GM12873 (cell line): ENCODE measurements at regions not wholly inside any gene's neighbourhood (a gene's known extent, or its start where the extent isn't known, plus 50 kb on each side); places are given as distances from the start of the nearest gene placed in this dataset.

ENCODE experiments used
- CTCF ChIP-seq: IDR thresholded peaks from 2 replicates; pipeline ENCODE4 v1.5.1; 2012; ENCODE audit warnings: low read depth, mild to moderate bottlenecking, moderate library complexity, low read length, control low read depth; ENCODE audit not compliant: insufficient read depth; ENCODE audit errors: missing control alignments

- no peak for TF ChIP-seq CTCF
Observed at GRCh38 chr4:138852681-138853080, 162.9 kb upstream of the NOCT start.

DNA sequence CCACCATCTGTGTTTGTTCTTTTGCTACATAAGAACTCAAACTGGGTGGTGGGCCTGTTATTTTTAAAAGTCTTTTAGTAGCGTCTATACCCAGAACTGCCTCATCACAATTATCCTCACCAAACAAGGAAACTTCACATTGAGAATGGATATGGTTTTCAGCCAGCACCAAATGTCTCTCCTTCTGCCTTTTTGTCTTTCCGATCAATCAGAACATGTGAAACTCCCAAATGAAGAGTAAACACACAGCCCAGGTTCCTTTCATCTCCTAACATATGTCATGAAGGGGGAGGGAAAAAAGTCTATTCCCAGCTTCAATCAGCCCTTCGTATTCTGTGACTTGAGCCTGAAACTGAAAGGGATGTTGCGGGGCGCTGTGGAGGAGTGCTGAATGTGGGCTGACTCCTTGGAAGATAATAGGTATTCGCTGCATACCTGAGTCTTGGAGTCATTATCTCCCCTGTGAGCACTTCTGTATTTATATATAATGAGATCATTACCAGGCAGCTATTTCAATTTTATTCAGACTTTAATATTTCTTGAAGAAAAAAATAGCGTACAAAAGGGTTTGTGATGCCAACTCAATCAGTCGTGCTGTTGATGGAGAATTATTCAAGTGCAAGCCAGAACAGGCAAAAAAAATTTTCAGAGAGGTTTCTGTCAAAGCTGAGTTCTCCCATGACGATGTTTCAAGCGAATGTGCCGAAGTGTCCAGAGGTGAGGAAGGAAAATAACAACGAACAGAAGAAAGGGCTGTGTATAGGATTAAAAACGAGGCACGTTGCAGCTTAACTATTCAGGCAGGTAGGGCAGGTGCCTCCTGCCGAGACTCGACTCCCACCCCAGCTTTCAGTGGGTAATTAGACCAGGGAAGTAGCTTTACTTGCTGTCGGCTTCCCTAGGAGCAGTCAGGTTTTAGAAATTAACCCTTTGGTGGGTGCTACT, 163.9 kb upstream of the NOCT start:
- no peak for TF ChIP-seq CTCF

- TF ChIP-seq CTCF, result no peak
Observed at GRCh38 chr4:138845664-138846063, 169.9 kb upstream of the NOCT start.

- TF ChIP-seq CTCF, result no peak
Observed at GRCh38 chr4:138845054-138845453, 170.5 kb upstream of the NOCT start.

- no peak for TF ChIP-seq CTCF
Observed at GRCh38 chr4:138843616-138844015, 172.0 kb upstream of the NOCT start.

- no peak for TF ChIP-seq CTCF
Observed at GRCh38 chr4:138841343-138841742, 174.2 kb upstream of the NOCT start.

DNA sequence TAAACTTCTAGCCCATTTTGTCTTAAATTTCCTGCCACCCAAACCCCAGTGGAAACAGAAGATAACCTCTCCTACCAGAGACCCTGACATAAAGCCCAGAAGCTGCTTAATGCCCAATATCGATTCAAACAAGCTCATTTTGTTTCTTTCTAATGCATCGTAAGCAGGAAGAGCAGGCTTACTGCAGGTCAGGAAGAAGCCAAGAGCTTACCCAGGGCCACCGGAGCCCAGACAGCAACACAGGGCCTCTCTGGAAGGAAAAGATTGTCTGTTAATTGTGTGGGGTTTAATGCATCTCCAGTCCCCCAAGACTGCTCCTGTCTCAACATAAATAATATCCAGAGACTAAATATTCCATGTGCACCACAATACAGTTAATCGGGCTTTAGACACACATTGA, 177.3 kb upstream of the NOCT start:
- TF ChIP-seq CTCF, result no peak
